ENCODE measurements at regions not wholly inside any gene's neighbourhood (a gene's known extent, or its start where the extent isn't known, plus 50 kb on each side); places are given as distances from the start of the nearest gene placed in this dataset.
"Not testable (repeated sequence)": the region's sequence is repeated elsewhere in the genome, so short reads cannot be mapped to it uniquely, and the experiment has no call there.

DNA sequence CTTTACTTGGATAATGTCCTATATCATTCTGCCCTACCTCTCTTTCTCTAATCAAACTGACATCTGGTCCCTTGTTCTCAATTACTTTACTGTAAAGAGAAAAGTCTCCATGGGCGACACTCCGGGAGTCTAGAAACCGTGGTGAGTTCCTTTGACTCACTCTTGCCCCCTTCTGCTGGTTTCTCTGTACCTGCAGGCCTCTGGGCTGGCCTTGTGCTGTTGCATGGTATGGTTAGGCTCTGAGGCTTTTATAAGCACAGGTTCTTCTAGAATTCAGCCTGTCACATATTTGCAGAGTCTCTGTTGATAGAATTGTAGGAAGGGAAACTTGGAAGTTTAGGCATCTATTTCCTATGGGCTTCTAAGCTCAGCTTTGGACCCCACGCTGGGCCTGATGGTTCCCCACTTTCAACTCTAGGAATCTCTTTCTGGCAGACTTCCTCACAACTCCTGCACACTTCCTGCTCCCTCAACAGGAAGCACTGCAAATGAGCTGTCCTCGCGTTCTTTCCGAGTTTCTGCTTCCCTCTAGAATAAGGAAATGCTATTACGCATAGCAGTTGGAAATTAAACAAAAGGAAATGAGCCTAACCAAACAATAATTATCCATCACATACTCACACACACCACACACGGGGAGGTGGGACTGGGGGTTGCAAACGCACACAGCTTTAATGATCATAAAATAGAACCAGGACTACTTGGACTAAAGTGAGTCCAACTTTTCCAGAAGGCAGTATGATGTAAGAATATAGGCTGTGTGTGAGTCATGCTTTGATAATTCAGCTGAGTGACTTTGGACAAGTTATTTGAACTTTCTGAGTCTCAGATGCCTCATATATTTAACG lies 683.3 kb downstream of the QKI start:
- DNase-seq = no peak

DNA sequence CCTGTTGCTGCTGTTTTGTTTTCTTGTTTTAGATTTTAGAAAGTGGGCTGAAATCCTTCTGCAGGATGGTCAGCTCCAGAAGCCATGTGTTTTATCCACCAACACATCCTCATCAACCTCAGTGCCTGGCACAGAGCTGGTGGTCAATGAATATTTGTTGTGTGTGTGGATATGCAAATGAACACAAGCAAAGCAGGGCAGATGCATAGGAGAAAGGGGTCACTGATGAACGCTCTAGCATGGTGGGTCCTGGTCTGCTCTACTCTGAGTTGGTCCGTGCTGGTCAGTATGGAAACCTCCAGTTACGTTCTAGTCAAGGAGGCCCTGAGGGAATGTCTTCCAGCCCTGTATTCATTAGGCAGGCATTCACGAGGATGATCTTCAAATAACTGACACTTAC lies 682.5 kb downstream of the QKI start:
- DNase-seq = no peak

DNA sequence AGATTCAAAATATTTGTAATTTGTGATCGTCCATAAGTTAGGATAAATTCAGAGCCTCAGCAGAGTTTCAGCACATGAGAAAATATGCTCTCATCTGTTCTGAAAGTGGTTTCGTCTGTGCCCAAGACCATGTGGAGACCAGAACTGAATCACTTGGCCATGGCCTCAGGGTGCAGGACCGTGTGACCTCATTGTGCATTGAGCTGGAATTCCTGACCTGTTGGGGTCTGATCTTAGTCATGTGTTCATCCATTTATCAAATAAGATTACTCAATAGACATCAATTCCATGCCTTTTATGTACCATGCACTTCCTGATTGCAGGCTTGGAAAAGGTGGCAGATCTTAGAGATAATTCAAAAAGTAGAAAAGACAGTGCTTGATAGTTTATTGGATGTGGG lies 680.5 kb downstream of the QKI start:
- DNase-seq = no peak

DNA sequence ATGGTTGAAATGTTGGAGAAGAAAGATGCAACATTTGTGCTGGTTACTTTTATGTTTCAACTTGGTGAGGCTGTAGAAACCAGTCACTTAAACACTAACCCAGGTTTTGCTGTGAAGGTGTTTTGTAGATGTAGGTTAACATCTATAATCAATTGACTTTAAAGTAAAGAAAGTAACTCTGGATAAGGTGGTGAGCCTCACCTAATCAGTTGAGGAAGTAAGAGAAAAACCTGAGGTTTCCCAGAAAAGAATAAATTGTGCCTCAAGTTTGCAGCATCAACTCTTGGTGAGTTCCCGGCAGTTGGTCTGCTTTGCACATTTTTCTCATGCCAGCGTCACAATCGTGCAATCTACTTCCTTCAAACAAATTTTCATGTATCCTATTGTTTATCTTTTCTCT lies 673.4 kb downstream of the QKI start:
- DNase-seq = no peak

DNA sequence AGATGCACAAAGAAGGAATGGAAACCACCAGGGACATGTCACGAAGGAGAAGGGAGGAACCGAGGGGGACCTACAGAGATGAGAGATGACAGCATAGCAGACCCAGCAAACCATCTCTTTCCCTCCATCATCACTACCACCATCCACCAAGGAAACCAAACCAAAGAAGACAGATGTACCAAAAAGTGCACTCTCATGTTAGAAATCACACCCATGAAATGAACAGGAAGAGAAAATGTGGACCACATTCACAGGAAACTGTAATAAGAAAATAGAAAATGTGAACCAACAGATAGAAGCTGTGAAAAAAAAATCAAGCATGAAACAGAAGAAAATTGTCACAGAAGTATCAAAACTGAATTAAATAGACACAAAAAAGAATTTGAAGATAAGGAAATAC lies 672.7 kb downstream of the QKI start:
- DNase-seq = no peak

DNA sequence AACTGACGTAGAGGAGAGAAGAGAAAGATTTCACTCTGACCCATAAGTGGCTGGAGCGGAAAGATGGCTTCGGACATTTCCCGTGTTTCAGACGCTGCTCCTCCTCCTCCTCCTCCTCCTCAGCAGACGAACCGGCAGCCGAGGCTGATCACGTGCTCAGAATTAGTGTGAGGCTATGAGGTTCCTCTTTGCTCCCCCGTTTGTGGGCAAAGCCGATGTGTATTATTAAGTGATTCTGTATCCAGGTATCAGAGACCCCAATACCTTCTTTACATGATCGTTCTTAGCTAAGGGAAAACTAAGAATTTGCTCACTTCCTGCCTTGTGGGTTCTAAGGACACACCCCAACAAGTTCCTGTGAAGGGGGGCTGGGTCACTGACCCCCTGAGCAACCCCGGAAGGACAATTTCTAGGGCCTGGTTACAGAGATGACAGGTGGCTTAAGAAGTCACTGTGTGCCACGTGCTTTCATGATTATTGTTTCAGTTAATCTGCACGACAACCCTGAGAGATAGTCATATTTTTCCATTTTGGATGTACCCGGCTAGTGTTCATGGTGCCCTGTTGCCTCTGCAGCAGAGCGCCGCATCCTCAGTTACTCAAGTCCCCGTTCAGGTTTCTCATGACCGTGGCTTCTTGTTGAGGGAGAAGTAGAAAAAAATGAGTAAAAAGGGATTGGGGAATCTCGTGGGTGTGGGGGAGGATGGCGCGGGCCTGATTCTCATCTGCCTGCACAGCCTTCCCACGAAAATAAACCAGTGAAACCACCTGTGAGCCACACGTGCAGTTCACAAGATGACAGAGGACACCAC lies 671.8 kb downstream of the QKI start:
- no peak for DNase-seq

DNA sequence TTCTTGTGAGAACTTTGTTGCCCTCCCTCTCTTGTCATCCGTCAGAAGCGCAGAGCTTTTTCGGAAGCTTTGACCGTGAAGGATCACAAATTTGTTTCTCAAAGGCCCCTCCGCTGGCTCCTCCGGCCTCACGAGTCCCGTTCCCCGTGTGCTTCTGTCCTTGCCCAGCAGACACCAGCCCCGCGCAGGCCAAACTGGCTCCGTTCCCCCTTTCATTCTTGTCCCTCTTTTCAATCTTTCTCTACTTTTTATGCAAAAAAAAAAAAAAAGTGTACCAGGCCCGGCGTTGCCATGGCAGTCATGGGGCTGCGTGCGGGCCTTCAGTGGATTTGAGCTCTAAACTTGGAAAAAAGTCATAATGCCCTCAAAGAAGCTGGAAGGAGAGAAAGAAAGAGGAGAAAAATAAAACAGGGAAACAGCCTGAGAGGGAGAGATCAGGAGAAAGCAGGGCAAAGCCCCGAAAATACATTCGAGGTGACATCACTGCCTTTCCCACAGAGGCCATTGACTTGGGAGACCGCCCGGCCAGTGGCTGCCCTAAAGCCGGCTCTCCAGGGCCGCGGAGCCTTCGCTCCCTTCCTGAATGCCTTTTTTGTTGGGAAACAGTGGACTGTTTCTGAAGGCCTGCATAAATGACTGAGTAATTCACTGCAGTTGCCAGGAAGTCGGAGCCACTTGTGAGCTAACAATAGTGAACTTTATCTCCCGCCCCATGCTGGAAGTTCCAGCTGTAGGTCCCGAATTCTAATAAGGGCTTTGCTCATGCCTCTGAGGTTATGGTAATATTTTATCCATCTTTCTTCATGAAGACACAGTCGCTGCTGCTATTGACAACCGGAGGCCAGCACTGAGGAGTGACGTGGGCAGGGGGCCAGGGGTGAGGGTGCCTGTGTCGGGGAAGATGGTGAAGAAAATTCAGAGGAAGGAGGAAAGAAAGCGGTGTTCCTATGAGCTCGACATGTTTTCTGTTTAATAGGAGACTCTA lies 670.9 kb downstream of the QKI start:
- DNase-seq = no peak

DNA sequence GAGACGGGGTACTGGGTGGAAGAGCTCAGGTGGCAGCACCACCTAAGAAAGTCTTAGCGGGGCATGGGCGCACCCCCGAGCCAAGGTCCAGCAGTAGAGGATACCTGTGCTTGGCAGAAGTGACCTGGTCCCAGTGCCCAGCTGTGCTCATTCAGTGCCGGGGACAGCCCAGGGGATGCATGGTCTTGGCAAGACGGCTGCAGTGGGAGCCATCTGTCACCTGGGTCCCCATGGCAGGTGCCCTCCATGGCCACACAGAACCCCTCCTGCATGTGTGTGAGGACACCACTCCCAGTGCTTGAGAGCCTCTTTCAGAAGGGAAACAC lies 664.7 kb downstream of the QKI start:
- DNase-seq = no peak

DNA sequence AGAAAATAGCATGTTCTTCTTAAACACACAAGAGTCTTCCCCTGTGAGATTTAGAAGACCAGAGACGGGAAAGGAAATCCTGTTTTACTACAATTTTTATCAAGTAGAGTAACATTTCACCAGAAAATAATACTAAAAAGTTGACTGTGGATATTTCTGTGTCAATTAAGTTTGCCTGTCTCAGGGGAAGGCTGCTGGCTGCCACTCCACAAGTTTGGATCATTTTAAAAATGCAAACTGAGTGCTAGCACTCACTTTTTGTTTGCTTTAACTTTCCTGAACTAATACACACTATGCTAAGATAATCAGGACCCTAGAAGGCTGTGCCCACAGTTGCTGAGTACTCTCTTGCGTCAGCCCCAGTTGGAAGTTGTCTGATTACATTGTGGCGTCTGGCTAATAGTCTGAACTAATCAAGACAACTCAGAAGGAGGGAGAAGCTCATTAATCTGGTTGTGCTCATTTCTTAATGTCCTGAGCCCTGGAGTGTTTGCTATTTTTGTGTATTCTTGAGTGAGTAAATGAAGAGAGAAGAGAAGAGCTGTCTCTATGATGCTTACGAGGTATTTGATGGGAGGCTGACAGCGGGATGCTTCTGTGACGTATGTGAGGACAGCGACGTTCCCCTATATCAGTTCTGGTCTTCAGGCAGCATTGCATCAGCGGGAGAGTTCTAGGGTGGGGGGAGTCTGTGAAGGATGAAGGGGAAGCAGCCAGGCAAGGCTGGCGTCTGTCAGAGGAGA lies 664.2 kb downstream of the QKI start:
- DNase-seq = no peak

DNA sequence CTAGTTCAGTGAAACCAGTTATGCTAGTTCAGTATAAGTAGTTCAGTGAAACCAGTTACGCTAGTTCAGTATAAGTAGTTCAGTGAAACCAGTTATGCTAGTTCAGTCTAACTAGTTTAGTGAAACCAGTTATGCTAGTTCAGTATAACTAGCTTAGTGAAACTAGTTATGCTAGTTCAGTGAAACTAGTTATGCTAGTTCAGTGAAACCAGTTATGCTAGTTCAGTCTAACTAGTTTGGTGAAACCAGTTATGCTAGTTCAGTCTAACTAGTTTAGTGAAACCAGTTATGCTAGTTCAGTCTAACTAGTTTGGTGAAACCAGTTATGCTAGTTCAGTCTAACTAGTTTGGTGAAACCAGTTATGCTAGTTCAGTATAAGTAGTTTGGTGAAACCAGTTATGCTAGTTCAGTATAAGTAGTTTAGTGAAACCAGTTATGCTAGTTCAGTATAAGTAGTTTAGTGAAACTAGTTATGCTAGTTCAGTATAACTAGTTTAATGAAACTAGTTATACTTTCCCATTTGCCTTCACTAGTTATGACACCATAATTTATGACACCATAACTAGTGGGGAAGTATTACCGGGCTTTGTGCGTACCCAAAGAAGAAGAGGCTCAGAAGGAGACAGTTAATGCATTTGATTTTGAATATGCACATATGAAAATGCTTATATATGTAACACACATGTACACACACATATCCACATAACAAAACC lies 662.5 kb downstream of the QKI start:
- not testable (repeated sequence) for DNase-seq

DNA sequence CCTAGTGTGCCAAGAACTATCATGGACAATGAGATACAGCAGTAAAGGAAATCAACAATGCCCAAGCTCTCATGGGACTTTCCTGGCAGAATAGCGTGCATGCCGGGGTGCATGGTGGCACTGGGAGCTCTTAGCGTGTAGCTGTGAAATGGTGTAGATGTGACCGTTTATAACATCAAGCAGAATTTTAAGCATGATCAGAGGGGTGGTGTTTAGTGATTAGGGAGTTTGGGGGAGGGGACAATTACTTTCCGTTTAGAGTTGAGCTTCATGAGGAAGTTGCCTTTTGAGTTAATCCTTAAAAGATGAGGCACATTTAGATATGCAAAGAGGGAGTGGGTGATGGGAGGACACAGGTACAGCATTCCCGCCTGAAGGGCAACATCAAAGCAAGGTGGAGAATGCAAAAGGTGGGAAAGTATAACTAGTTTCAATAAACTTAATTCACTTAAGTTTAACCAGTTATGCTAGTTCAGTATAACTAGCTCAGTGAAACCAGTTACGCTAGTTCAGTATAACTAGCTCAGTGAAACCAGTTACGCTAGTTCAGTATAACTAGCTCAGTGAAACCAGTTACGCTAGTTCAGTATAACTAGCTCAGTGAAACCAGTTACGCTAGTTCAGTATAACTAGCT lies 661.6 kb downstream of the QKI start:
- no peak for DNase-seq

DNA sequence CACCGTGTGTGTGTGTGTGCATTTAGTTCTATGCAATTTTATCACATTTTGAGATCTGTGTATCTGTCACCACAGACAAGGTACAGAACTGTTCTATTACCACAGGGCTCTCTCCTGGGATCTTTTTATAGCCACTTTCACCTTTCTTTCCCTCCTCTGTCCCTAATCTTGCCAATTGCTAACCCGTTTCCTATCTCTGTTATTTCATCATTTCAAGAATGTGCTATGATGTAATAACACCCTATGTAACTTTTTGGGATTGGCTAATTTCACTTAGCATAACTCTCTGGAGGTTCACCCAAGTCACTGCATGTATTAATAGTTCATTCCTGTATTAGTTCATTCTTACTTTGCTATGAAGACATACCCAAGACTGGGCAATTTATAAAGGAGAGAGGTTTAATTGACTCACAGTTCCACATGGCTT lies 657.7 kb downstream of the QKI start:
- DNase-seq = no peak

DNA sequence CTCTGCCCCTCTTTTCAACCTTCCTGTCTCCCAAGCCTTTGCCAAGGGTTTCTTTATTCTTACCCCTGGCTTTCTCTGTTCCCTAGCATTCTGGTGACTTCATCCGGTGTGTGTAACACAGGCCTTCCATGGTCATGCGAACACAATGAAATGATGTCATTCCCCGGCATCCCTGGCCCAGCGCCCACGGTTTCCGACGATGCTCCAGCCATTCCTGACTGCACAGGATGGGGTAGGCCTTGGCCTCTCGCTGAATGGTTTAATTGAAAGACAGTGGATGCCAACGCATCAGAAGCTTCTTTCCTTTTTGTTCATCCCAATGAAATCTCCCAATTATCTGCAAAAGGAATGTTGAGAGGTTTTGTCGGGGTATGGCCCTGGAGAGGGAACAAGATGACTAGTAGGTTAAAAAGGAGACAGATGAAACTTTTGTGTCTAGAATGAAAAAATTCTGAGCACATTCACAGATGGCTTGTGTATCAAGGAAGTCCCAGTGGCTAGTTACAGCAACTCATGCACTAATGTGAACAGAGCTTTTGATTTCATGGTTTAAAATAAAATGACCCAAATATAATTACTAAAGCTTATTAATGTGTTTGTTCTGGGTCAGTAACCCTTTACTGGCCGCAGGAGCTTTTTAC lies 655.0 kb downstream of the QKI start:
- DNase-seq = no peak

DNA sequence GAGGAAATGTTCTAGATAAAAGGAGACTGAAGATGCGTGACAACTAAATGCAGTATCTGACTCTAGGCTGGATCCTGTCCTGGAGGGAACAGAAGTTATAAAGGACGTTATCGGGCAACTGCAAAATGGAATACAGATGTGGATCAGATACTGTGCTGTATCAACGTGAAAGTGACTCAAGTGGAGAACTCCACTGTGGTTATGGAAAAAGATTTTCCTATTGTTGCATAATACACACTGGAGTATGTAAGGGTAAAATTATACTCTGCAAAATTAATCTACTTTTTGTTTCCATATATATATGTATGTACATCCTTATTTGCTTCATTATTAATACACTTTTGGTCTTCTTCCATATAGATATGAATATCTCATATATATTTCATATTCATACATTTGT lies 654.0 kb downstream of the QKI start:
- no peak for DNase-seq

DNA sequence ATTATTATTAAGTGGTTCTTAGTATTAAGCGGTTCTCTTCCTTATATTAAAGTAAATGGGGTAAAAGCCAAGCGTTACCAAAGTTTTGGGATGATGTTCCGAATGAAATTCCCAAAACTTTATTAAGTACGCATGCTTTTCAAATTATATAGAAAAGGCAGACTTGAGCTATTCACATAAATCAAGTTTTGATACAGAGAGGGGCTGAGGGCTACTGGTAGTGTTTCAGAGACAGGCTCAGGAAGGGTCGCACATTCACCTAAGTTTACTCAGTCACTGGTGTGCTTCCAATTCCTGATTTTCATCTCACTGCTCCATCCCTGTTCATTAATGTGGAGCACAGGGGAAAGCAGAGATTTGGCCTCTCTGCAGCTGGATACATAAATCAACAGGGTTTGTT lies 652.2 kb downstream of the QKI start:
- DNase-seq = no peak

DNA sequence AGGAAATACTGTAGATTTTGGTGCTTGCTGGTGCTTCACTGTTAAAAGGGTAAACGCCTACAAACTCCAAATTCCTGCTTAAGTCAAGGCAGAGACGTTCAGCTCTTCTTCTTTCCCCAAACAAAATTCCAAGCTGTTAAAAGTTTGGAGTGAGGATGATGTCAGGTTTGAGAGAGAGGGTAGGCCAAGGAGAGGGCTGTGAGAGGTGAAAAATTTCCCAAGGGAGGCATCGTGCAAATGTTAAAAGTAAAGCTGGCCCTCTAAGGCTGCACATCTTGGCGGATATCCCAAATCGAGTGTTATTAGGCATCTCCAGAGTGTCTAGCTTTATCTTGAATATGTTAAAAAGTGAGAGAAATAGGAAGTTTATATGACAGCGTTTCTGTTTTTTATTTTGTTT lies 651.8 kb downstream of the QKI start:
- no peak for DNase-seq

DNA sequence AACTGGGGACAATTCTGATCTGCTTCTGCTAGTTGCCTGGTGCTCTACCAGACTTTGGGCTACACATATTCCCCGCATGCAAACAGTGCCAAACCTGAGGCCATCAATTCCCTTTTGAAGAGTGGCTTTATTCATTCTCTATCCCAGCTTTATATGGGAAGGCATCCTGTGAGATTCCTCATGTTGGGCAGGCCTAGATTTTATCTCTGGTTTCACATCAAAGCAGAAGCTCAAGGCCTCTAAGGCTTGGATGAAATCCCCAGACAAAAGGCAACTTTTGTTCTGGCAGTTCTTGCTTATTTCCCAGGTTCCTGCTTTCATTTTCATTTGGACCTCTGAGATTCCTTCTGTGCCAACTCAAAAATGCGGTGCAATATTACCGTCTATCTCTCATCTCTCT lies 648.8 kb downstream of the QKI start:
- DNase-seq = no peak

DNA sequence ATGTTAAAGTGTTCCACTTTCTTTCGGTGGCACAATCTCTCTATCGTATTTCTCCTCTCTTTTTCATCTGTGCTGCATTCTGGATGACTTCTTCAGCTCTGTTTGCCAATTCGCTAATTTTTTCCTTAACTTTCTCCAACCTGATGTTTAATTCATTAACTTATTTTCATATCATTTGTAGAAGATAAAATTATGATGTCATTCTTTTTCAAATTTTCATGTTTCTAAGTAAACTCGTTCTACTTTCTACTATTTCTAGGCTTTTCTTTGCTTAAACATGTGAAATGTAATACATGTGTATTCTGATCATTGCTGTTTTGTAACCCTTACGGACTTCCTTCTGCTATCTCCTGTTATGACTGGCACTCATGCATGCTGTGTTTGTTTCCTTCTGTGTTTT lies 648.4 kb downstream of the QKI start:
- DNase-seq = no peak

DNA sequence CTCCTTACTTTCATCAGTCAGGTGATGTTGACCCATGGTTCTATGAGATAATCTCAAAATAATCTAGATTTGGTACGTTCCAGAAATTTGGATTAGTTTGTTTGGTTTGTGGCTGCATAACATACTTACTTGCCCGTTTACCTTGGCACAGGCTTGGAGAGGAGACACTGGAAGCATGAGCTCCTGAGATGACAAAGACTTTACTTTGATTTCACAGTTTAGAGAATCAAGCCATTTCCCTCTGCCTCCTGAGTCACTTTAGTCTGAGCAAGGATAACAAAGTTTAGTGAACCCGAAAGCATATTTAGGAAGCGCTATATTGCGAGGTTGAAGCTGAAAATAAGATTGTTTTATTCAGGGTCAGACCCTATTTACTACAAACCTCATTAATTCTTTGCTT lies 643.4 kb downstream of the QKI start:
- DNase-seq = no peak

DNA sequence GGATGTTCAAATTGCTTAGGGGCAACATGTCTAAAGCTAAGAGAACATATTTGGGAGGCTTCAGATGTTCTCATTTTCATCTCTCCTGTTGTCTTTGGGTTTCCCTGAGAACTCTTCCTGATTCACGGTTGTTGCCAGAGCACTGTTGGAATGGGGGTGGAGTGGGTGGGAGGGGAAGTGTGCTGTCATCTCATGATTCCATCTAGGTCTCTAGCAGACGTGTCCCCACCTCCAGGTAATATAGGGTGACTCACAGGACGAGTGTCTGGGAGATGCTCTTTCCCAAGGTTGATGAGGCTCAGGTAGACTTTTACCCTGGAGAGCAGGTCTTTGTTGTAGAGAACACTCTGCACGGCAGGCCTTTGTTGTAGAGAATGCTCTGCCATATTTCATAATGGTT lies 636.9 kb downstream of the QKI start:
- no peak for DNase-seq

DNA sequence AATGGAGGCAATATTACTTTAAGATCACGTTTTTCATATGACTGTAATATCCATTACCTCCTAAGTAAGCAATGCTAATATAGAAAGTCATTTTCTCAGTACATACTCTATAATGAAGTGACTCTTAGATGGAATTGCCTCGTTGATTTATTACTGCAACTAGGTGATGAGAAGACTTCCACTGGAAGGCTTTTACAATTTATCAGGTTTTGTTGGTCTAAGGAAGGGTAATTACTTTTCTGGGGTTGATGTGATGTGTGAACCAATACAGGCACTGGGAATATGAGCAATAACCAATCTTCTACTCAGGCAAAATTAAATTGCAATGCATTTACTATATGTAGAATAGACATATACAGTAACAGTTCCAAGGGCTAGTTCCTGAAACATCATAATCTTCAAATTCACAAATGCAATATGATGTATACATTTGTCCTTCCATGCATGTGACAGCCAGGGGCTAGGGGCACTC lies 635.0 kb downstream of the QKI start:
- DNase-seq = no peak
